NCI-H446 (cell line): ENCODE measurements at regions not wholly inside any gene's neighbourhood (a gene's known extent, or its start where the extent isn't known, plus 50 kb on each side); places are given as distances from the start of the nearest gene placed in this dataset.

Experiments
- DNase-seq, 2 experiments: peaks; one replicate each; lab custom pipeline; 2025; lab: John Stamatoyannopoulos, UW

DNA sequence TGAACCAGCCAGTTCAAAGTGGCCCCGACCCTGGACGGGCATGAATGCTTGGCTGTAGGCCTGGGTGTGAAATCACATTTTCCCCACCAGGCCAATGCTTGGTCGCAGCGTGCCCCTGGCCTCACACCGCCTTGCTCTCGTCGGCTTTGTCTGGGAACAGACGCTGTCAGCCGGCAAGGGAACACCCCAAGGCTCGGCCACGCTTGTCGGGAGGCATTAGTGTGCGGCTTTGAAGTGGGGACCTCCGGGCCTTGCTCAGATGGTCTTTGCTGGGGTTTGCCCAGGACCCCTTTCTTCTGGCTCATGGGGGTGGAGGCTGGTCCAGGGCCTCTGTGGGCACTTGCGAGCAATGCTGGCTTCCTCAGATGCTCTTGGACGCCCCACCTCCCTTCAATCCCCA is 79.1 kb downstream of the INHBB start:
- DNase-seq: no peak

DNA sequence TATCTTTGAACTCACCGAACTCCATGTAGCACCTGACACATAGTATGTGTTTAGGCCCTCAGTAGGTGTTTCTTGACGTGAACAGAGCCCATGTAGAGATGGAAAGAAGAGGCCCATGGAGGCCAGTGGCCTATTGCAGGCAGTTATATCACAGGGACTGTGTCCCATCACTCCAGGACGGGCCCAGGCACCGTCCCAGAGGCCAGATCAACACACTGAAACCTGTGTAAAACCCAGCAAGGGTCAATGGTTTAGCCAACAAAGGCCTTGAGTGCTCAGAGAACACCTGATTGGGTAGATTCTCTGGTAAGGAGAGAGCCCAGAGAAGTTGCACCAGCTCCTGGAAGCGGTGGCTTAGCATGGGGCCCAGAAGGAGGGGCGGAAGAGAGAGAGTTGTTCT is 82.8 kb downstream of the INHBB start:
- DNase-seq: no peak

DNA sequence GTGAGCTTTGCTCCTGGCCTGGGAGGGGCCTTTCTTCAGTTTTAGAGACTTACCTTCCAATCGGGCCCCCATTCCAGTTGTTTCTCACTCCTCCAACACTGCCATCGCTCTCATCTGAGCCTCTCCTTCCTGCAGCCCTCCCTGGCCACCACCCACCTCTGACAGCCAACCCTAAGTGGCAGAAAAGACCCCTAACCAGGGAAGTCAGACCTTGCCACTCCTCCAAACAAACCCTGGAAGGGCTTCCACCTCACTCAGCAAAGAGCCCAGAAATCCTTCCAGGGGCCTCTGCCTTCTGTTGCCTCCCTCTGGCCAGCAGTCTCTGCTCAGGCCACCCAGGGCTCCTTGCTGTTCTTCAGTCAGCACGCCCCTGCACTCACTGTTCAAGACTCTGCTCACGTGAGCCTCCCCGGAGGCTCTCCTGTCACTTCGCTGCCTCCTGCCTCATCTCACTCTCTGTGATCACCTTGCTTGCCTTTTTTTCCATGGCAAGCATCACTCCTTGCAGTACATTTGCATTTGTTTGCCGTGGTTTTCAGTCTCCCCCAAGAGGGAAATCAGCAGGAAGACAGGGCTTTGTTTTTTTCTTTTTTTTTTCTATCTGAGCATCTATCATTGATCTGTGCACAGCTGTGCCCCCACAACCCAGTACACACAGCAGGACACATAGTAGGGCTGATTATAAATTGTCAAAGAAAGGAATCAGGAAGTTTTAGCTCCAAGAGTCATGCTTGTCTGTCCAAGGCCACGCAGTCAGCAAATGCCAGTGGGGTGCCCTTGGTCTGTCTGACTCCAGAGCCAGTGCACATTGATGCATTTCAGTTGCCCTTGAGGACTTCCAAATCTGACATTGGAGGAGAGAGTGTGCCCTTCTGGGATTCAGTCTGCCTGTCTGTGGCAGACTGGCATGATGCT is 83.9 kb downstream of the INHBB start:
- no peak for DNase-seq

DNA sequence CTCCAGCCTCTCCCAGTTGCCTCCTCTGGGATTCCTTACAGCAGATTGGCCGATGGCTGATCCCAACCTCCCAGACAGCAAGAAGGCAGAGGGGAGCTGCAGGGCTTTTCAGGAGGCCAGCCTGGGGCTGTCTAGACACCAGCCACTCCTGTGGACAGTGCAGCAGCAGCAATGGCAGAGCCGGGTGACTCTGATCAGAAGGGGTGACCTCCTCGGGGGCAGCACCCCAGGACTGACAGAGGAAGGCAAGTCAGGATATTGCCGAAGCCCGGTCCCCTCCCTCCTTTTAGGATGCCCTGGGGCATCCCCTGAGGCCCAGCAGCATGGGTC is 84.5 kb downstream of the INHBB start:
- DNase-seq: no peak

DNA sequence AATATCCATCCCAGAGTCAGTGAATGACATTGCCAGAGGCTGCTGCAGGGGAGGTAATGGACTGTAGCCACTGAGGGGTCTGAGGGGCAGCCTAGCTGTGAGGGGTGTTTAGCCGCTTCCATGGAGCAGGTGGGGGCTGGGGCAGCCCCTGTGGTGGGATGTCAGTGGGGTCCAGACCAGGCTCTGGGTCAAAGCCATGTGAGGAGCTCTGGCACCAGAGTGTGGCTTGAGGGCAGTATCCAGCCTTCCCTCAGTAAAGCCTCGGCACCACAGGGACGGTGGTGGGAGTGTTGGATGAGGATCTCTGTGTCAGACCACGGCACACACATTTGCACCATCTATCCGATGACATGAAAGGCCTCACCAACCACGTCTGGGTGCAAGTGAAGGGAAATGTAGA is 85.0 kb downstream of the INHBB start:
- no peak for DNase-seq

DNA sequence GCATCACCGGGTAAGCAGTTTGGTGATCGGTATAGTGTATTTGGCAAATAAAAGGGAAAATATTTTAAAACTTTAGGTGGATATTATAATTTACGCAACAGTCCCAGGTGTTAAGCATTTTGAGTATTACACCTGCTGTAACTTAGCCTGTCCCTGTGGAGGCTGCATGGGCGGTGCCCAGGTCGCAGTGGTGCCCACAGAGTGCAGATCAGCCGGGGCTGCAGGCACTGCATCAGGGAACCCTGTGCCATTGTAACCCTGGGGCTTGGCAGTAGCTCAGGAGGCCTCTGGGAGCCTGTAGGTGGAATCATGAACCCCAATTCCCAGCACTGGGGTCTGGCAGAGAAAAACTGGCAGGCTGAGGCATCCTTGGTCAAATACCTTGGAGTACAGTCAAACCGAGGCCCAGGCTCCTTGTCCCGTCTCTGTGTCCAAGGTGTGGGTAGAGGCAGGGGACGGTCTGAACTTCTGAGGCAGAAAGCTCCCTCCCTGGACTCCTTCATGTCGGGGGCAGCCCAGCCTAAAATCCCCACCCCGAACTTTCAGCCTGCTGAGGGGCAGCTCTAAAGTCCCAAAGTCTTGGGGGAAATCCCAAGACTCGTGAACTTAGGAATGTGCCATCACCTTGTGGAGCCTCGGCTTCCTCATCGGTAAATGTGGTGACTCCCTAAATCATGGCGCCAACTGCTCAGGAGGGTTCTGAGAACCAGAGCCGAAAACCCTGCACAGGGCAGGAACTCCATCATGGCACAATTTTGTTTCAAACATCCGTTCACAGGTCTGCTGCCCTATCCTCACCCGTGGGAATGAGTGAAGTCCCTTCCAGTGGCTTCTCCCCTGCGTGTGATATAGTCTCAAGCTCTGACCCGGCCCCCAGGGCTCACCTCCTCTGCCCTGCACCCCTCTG is 85.7 kb downstream of the INHBB start:
- DNase-seq: no peak

DNA sequence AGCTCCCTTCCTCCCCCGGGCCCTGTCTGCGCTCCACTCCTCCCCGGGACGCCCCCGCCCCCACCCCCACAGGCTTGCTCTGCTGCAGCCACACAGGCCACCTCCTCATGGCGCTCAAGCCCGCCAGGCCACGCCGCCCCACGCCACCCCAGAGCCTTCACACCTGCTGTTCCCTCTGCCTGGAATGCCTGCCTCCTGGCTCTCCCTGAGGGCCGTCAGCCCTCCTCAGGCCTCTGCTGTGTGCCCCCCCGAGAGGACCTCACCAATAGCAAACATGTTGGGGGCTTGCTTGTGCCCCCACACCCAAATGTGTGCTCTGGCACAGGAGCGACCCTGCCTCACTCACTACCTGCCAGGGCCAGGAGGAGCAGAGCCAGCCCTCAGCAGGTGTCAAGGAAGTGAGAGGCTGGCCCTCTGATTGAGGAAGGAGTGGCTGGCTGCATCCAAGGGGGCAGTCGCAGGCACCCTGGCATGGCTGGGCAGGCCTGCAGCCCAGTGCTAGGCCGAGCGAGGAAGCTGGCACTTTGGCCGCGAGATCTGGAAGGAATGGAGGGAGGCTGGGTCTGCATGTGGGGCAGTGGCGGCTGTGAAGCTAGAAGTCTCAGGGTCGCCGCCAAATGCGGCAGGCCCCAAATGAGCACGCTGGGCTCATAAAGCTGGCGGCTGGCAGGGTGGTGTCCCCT is 86.5 kb downstream of the INHBB start:
- DNase-seq: no peak

DNA sequence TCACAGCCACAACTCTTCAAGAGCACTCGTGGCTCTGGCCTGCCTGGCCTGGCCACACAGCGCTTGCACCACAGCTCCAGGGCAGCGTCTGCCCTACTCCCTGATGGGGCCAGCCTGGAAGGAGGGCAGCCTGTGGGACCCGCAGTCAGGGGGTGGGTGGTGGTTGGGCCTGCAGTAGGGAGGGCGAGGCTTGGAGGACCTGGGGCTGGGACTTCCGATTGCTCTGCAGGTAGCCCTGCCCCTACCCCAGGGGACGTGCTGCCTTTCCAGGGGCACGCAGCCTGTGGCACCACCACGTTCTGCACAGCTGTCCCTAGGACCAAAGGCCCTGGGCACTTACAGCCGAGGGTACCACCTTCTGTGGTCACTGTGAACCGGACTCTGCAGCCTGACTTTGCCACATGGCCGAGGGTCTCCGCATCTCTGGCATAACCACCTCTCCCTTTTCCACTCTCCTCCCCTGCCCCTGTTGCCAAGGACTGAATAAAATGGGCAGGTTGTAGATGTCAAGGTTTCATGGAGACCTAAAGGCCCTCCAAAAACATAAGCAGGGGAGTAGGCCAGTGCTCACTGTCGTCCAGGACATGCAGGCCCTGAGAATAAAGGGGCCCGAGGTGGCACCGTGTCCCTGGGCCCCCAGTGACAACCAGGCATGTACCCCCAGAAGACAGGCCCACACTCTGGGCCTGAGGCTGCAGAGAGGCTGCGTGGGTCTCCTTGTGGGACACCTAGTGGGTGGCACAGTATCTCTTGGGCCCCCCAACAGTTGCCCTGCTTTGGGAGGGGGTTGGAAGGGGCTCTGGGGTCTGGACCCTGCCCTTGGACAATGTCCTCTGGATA is 87.3 kb downstream of the INHBB start:
- no peak for DNase-seq

DNA sequence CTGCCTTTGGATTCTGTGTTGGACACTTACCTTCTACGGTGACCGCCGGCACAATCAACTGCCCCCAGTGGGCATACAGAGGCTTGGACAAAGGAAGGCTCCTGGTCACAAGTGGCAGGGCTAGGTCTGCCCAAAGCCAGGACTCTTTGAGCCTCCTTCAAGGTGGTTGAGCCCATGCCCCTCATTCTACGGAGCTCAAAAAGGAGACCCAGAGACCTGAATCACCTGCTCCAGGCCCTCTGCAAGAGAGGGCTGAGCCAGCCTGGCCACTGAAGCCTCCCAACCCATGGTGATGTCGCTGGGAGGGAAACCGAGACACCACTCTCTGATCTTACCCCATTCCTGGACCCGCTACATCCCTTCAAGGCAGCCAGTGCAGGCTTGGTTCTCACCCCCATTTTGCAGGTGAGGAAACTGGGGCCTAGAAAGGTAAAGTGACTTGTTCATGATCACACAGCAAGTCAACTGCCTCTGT is 87.9 kb downstream of the INHBB start:
- DNase-seq: no peak

DNA sequence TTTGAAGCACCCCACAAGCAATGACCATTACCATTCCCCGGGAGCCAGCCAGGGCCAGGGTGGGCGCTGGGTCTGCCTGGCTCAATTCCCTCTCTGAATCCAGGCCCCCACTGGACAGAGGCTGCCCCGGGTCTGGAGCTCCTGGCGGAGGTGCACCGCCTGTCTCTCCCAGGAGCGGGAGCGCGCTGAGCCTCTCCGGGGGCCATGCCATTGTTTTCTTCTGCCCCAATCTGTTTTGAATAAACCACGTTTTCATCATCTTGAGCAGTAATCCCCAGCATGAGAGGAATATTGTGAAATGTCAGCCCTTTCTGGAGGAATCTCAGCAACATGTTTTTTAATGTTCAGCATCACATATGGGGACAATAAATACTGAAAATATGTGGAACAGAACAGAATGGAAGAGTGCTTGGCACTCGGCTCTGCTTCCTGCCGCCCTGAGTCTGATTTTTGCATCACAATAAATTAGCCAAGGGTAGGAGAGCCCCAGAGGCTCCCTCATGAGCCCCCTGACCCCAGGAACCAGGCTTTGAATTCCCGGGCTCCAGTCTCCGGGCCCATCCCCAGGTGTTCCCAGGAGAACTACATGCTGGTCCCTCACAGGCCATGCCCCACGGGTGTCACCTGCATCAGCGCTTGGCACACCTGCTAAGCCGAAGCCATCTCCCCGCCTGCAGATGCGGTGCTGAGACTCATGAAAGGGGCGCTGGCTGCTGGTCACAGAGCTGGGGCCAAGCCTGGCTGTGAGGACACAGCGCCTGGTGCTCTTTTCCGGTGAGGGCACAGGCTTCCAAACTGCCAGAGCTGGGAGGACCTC is 88.8 kb downstream of the INHBB start:
- DNase-seq: no peak

DNA sequence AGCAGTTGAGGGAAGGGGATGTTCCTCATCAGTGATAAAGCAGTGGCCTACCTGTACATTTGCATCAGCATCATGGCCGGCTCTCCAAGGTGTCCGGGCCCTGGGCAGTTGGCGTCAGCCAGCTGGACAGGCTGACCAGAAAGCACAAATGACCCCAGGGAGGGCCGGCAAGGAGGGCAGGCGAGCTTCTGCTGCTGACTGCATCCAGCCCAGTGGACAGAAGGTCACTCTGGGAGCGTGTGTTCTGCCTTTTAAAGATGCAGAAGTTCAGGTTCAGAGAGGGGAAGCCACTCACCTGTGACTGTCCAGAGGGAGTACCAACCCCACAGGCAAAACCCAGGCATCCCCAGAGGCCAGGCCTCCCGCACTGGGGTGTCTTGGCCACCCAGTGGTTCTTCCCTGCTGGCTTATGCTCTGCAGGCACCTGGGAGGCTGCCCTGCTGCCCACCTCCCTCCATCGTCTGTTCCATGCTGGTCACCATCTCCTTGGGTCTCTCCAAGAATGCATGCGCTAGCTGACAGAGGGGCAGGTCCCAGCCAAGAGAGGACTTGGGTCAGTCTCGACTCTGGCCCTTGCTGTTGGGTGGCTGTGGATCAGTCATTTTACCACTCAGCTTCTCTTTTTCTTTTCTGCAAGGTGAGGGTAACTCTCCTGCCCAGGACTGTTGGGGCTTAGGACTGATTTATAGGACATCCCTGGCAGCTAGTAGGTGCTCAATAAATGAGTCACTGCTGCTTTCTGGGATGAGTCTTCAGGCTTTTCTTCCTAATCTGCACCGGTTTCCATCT is 89.9 kb downstream of the INHBB start:
- DNase-seq: no peak

DNA sequence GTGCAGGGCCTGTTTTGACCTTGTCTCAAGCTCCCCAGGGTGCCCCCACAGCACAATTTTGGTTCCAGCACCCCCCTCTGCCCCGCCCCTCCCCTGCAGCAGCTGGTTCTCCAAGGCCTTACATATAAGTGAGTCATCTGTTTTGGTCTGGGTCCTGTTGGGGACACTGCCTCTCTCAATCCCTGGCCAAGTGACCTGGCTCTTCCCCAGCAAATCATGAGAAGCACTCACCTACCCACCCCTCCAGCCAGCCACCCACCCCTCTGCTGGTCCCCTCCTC is 90.5 kb downstream of the INHBB start:
- no peak for DNase-seq

DNA sequence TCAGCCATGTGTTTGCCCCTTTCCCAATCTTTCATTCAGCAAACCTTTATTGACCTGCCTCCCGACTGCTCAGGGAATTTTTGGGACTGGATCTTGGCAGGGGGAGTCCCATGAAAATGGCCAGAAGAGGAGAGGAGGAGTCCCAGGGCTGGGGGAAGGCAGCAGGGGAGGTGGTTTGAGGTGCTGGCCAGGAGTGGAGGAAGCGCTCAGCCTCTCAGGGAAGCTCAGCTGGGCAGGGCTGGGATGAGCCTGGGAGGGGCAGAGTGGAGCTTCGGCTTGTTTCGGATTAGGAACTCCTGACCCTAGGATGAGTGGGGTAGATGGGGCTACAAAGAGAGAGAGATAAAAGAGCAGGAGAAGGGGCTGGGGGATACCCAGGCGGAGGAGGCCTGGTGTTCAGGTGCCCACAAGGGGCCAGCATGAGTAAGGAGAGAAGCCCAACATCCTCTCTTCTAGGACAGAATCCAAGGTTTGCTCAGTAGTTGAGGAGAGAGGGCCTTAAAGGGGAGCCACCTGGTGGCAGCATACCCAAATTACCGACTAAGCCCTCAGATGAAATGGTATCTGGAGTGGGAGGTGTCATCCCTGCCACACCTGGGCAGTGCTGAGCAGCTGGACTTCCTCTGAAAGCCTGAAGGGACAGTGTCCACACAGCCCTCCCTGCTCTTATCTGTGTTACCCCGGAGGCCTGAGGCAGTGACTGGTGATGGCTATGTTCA is 91.1 kb downstream of the INHBB start:
- DNase-seq: no peak

DNA sequence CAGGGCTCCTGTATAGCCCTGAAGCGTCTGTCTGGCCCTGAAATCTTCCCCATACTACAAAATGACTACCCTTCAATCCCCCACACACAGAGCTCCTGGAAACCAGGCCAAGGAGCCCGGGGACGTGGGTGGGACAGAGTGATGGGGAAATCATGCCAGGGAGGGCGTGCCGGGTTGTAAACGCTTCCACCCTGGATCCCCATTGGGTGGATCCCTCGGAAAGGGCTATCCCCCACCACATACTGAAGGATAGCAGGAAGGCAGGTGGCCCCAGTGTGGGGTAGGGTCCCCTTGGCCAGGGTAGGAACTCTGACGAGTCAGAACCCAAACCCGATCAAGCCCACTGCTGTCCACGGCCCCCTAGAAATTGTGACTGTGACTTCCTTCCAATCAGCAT is 91.7 kb downstream of the INHBB start:
- no peak for DNase-seq

DNA sequence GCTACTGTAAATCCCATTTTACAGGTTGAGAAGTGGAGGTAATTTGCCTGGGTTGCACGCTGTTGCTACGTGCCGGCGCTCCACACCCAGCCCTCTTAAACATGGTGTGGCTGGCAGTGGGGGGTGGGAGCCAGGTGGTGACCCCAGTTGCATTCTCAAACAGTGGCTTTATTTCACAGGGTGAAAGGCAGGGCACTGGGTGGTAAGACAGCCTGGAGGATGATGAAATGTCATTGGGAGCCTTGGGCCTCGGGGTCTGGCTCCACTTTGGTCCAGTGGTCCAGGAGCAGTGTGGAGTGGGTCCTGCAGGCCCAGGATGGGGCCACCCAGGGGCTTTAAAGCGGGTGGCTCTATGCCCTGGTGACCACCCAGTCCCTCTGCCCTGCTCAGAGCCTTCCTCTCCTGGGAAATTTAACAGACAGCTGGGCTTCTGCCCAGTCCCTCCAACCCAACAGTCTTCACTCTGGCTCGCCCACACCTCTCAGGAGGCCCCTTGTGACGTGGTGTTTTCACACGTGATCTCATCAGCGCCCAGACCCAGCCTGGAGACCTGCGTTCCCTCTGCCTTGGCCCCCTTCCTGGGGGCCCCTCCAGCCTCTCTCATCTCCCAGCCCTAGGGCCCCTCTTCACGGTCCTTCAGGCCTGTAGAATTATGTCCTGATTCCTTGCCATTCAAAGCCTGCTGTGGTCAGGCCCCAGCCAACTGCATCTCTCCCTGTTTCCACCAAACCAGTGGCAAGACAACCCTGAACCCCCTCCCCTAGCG is 92.5 kb downstream of the INHBB start:
- no peak for DNase-seq

DNA sequence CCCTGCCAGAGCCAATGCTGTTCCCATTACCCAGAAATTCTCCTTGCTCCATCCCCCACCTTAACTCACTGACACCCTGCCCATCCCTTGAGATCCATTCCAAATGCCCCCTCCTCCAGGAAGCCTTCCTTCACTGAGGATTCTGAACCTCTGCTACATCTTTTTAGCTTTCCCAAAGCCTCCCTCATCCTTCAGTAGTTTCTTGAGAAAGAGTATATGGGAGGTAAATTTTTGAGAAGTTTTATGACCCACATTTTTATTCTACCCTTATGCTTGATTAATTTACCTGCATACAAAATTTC is 93.1 kb downstream of the INHBB start:
- no peak for DNase-seq

DNA sequence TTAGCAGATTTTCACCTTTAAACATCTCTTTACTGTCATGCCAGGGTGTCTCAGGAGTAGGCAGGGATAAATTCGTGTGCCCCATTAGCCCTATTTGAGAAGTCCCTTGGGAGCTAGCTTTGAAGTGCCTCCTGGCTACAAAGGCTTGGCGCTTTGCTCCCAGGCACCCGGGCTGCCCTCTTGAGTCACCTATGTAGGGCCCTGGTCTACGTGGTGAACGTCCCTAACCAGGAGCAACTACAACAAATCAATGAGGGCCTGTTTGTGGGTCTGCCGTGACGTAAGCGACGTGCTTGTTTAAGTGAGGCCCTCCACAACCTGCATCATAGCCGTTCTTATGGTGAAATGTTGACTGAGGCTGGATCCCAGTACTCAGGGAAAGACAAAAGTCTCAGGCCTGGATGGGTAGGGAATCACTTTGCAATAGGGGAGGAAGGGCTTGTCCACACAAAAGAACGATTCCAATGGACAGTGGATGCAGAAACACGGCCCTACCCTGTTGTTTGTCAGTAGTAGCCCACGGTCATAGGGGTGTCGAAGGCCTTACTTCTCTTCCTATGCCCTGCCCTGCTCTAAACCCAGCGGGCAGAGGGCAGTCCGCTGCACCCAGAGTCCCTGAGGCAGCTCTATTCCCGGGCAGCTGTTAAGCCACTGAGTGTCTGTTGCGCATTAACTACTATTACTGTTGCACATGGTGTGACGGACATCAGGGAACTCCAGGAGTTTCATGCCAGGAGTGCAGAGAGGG is 93.9 kb downstream of the INHBB start:
- DNase-seq: no peak
